ENCODE measurements at regions not wholly inside any gene's neighbourhood (a gene's known extent, or its start where the extent isn't known, plus 50 kb on each side); places are given as distances from the start of the nearest gene placed in this dataset.

DNA sequence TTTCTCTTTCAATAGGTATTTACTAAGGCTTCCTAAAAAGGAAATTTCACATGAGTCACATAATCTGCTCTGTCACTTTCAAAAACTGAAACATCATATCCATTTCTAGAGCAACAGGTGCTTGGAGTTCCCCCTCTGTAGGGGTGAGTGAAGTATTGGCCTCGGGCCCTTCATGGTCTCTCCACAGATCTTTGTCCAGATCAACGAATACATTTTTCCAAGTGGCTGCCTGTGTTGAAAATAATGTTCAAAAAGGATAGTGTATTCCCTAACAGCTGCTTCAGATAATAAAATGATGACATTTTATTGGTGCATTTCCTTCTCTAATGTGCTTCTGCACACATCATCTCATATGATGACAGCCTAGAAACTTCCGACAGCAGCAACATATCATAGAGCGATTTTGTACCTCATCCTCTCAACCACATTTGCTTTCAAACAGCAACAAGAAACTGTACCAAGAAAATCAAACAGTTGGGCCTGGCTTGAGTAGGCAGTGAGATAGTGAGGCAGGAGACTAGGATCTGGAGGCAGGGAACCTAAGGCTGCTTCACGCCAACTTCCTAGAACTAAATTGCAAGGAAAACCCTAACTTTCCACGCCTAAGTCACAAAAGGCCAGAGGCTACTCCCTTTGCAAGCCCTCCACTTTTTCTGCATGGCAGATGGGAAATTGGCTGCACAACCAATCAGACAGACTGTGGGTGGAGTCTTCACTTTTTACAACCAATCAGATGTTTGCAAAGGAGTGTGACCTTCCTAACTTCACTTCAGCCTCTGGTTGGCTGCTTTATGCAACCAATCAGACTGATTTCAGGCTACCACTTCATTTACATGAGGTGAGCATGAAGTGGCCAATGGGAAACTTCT is 340.2 kb downstream of the LRRC3B start:
- TF ChIP-seq, protein P1, sequence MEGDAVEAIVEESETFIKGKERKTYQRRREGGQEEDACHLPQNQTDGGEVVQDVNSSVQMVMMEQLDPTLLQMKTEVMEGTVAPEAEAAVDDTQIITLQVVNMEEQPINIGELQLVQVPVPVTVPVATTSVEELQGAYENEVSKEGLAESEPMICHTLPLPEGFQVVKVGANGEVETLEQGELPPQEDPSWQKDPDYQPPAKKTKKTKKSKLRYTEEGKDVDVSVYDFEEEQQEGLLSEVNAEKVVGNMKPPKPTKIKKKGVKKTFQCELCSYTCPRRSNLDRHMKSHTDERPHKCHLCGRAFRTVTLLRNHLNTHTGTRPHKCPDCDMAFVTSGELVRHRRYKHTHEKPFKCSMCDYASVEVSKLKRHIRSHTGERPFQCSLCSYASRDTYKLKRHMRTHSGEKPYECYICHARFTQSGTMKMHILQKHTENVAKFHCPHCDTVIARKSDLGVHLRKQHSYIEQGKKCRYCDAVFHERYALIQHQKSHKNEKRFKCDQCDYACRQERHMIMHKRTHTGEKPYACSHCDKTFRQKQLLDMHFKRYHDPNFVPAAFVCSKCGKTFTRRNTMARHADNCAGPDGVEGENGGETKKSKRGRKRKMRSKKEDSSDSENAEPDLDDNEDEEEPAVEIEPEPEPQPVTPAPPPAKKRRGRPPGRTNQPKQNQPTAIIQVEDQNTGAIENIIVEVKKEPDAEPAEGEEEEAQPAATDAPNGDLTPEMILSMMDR (IDR thresholded peaks at IDR 0.05), result no peak
- no peak for TF ChIP-seq POLR2A (IDR thresholded peaks at IDR 0.05)

All from uterus (tissue), 2 donors.